Prostate gland (tissue), 2 donors: ENCODE measurements at regions not wholly inside any gene's neighbourhood (a gene's known extent, or its start where the extent isn't known, plus 50 kb on each side); places are given as distances from the start of the nearest gene placed in this dataset.

Experiments used
- POLR2A ChIP-seq: fragments of 450-650 bp; IDR thresholded peaks from one replicate; pipeline ENCODE4 v1.6.1; 2016; ENCODE audit warnings: antibody characterized with exemption, mild to moderate bottlenecking
- TF ChIP-seq, protein P1 (sequence below), 4 experiments: fragments of 200-600 bp in 2 of 4; fragments of 450-650 bp in 2 of 4; sonication (generic) in 2 of 4; IDR thresholded peaks; 1 replicate in 3 of 4; 2 replicates in 1 of 4; pipeline ENCODE4 v1.5.1; 2016 to 2019; ENCODE audit warnings: antibody characterized with exemption in 4 of 4, mild to moderate bottlenecking in 2 of 4, moderate library complexity in 2 of 4

- TF ChIP-seq, protein P1, sequence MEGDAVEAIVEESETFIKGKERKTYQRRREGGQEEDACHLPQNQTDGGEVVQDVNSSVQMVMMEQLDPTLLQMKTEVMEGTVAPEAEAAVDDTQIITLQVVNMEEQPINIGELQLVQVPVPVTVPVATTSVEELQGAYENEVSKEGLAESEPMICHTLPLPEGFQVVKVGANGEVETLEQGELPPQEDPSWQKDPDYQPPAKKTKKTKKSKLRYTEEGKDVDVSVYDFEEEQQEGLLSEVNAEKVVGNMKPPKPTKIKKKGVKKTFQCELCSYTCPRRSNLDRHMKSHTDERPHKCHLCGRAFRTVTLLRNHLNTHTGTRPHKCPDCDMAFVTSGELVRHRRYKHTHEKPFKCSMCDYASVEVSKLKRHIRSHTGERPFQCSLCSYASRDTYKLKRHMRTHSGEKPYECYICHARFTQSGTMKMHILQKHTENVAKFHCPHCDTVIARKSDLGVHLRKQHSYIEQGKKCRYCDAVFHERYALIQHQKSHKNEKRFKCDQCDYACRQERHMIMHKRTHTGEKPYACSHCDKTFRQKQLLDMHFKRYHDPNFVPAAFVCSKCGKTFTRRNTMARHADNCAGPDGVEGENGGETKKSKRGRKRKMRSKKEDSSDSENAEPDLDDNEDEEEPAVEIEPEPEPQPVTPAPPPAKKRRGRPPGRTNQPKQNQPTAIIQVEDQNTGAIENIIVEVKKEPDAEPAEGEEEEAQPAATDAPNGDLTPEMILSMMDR (IDR thresholded peaks at IDR 0.05) = no peak
- TF ChIP-seq POLR2A = no peak
These were observed 96.4 kb upstream of the RAB3GAP2 start for GRCh38 chr1:220368352-220369265.
